ENCODE measurements at regions not wholly inside any gene's neighbourhood (a gene's known extent, or its start where the extent isn't known, plus 50 kb on each side); places are given as distances from the start of the nearest gene placed in this dataset.

GRCh38 chr15:38706956-38707355 is 142.3 kb upstream of the RASGRP1 start:
- TF ChIP-seq EZH2phosphoT487 (IDR thresholded peaks at IDR 0.05; ENCODE audit: borderline replicate concordance, low read depth, low read length): no peak
- Histone ChIP-seq H2AFZ (ENCODE audit: low read length) (no peak overlapping the region), H3K4me1 (ENCODE audit: insufficient read depth, low read length, poor library complexity, severe bottlenecking) (no peaks in the 10 kb centered on the region), H3K9me2 (ENCODE audit: insufficient read depth, low read length) (no peaks in the 10 kb centered on the region), H3K4me2 (ENCODE audit: low read length) (no peak overlapping the region), H3K36me3 (ENCODE audit: insufficient read depth, low read length) (no peaks in the 10 kb centered on the region), H3K9me3 (ENCODE audit: low read length) (no peaks in the 10 kb centered on the region), H3K79me2 (ENCODE audit: insufficient read depth, low read depth, low read length) (no peaks in the 10 kb centered on the region), H3K4me3 (ENCODE audit: low read depth, low read length, poor library complexity, severe bottlenecking) (no peak overlapping the region), H4K20me1 (ENCODE audit: insufficient read depth, low read length) (no peaks in the 10 kb centered on the region), H3K27ac (ENCODE audit: low read depth, low read length, poor library complexity, severe bottlenecking) (no peak overlapping the region)
- intact Hi-C loops (cut with micrococcal nuclease; ENCODE audit: unreplicated experiment): loop anchor here (5.0 to 10.0 kb wide), 2 partner anchors 108 to 1050 kb away; no protein-coding TSS in a partner anchor
- no peak for DNase-seq (ENCODE audit: low spot score)
- no TSS peak for BruUV-seq (replicated peaks)
- ChIA-PET POLR2A (no interaction called here), CTCF (ENCODE audit: unreplicated experiment) (interaction anchor here (1.2 to 1.3 kb wide), 2 partner anchors 16 to 17 kb away, joined by 3 read pairs; no protein-coding TSS in a partner anchor)

- Histone ChIP-seq H3K79me2 (ENCODE audit: insufficient read depth, low read depth, low read length) (no peaks in the 10 kb centered on the region), H3K4me3 (ENCODE audit: low read depth, low read length, poor library complexity, severe bottlenecking) (no peak overlapping the region), H3K36me3 (ENCODE audit: insufficient read depth, low read length) (no peaks in the 10 kb centered on the region), H2AFZ (ENCODE audit: low read length) (no peak overlapping the region), H3K27ac (ENCODE audit: low read depth, low read length, poor library complexity, severe bottlenecking) (no peak overlapping the region), H4K20me1 (ENCODE audit: insufficient read depth, low read length) (no peaks in the 10 kb centered on the region), H3K9me2 (ENCODE audit: insufficient read depth, low read length) (no peaks in the 10 kb centered on the region), H3K4me2 (ENCODE audit: low read length) (no peak overlapping the region), H3K9me3 (ENCODE audit: low read length) (no peaks in the 10 kb centered on the region), H3K4me1 (ENCODE audit: insufficient read depth, low read length, poor library complexity, severe bottlenecking) (no peaks in the 10 kb centered on the region)
- no TSS peak for BruUV-seq (replicated peaks)
- peak; percentile 91 for TF ChIP-seq CTCF (conservative IDR thresholded peaks at IDR 0.05; ENCODE audit: low read length)
- no peak for TF ChIP-seq EZH2phosphoT487 (IDR thresholded peaks at IDR 0.05; ENCODE audit: borderline replicate concordance, low read depth, low read length)
- intact Hi-C loops (cut with micrococcal nuclease; ENCODE audit: unreplicated experiment): loop anchor here (5.0 to 10.0 kb wide), 2 partner anchors 107 to 1049 kb away; no protein-coding TSS in a partner anchor
- CTCF ChIA-PET (ENCODE audit: unreplicated experiment): interaction anchor here (1.2 to 1.3 kb wide), 2 partner anchors 15 to 18 kb away, joined by 3 read pairs; no protein-coding TSS in a partner anchor
- POLR2A ChIA-PET: interaction anchor here (0.7 to 1.2 kb wide), 2 partner anchors 9 to 915 kb away, joined by 3 to 4 read pairs; no protein-coding TSS in a partner anchor
- DNase-seq (ENCODE audit: low spot score): peak; percentile 59
Observed at GRCh38 chr15:38707802-38708671, 143.4 kb upstream of the RASGRP1 start.

- Histone ChIP-seq H3K4me2 (ENCODE audit: low read length) (no peak overlapping the region), H4K20me1 (ENCODE audit: insufficient read depth, low read length) (no peaks in the 10 kb centered on the region), H2AFZ (ENCODE audit: low read length) (no peak overlapping the region), H3K27ac (ENCODE audit: low read depth, low read length, poor library complexity, severe bottlenecking) (no peak overlapping the region), H3K4me1 (ENCODE audit: insufficient read depth, low read length, poor library complexity, severe bottlenecking) (no peaks in the 10 kb centered on the region), H3K79me2 (ENCODE audit: insufficient read depth, low read depth, low read length) (no peaks in the 10 kb centered on the region), H3K4me3 (ENCODE audit: low read depth, low read length, poor library complexity, severe bottlenecking) (no peak overlapping the region), H3K9me2 (ENCODE audit: insufficient read depth, low read length) (no peaks in the 10 kb centered on the region), H3K36me3 (ENCODE audit: insufficient read depth, low read length) (no peaks in the 10 kb centered on the region), H3K9me3 (ENCODE audit: low read length) (no peaks in the 10 kb centered on the region)
- ChIA-PET POLR2A (interaction anchor here (1.2 kb wide), 1 partner anchor 9 kb away, joined by 3 read pairs; no protein-coding TSS in a partner anchor), CTCF (ENCODE audit: unreplicated experiment) (no interaction called here)
- no TSS peak for BruUV-seq (replicated peaks)
- TF ChIP-seq EZH2phosphoT487 (IDR thresholded peaks at IDR 0.05; ENCODE audit: borderline replicate concordance, low read depth, low read length) (no peak), CTCF (conservative IDR thresholded peaks at IDR 0.05; ENCODE audit: low read length) (no peak)
- no peak for DNase-seq (ENCODE audit: low spot score)
- intact Hi-C loops (cut with micrococcal nuclease; ENCODE audit: unreplicated experiment): loop anchor here (5.0 to 10.0 kb wide), 2 partner anchors 106 to 1049 kb away; no protein-coding TSS in a partner anchor
Observed at GRCh38 chr15:38708672-38709180, 144.1 kb upstream of the RASGRP1 start.

Measured in OCI-LY7 (cell line).